Calu3 (cell line): ENCODE measurements at regions not wholly inside any gene's neighbourhood (a gene's known extent, or its start where the extent isn't known, plus 50 kb on each side); places are given as distances from the start of the nearest gene placed in this dataset.

ENCODE experiments used
- BruUV-seq: library from RNA; stranded (reverse); fragments of 400-500 nt; replicated peaks from 2 replicates; lab custom pipeline; 2021; lab: Mats Ljungman, UMichigan
- CTCF ChIA-PET: fragments of 300-600 bp; sonication (Branson Sonifier 250); formaldehyde crosslinking; loops from one replicate; lab custom pipeline; 2022; ENCODE audit warnings: antibody characterized with exemption; lab: Charles Lee
- DNase-seq: peaks from one replicate; pipeline ENCODE4 v3.0.0; 2022
- H3K27ac Mint-ChIP-seq: one replicate; pipeline ENCODE4 v1.8.0; 2022; ENCODE audit warnings: mixed read lengths; ENCODE audit not compliant: unreplicated experiment
- H3K27me3 Mint-ChIP-seq: one replicate; pipeline ENCODE4 v1.8.0; 2022; ENCODE audit warnings: mixed read lengths; ENCODE audit not compliant: unreplicated experiment
- H3K36me3 Mint-ChIP-seq: one replicate; pipeline ENCODE4 v1.8.0; 2022; ENCODE audit warnings: mild to moderate bottlenecking, moderate library complexity, mixed read lengths; ENCODE audit not compliant: insufficient read depth, unreplicated experiment
- H3K4me1 Mint-ChIP-seq: one replicate; pipeline ENCODE4 v1.8.0; 2022; ENCODE audit warnings: mild to moderate bottlenecking, low read depth, mixed read lengths; ENCODE audit not compliant: unreplicated experiment
- H3K4me3 Mint-ChIP-seq: one replicate; pipeline ENCODE4 v1.8.0; 2022; ENCODE audit warnings: mild to moderate bottlenecking, low read depth, moderate library complexity, mixed read lengths; ENCODE audit not compliant: unreplicated experiment
- H3K9me3 Mint-ChIP-seq: one replicate; pipeline ENCODE4 v1.8.0; 2022; ENCODE audit warnings: low read depth, mixed read lengths; ENCODE audit not compliant: unreplicated experiment
- intact Hi-C: fragments of 100-400 bp; cut with micrococcal nuclease; formaldehyde crosslinking; loops from one replicate; pipeline ENCODE4 v1.10.0; 2022; ENCODE audit not compliant: unreplicated experiment
- TF ChIP-seq, protein P1 (sequence below): fragments of 200-600 bp; IDR thresholded peaks from one replicate; pipeline ENCODE4 v1.8.0; 2022; ENCODE audit warnings: antibody characterized with exemption; ENCODE audit not compliant: unreplicated experiment

DNA sequence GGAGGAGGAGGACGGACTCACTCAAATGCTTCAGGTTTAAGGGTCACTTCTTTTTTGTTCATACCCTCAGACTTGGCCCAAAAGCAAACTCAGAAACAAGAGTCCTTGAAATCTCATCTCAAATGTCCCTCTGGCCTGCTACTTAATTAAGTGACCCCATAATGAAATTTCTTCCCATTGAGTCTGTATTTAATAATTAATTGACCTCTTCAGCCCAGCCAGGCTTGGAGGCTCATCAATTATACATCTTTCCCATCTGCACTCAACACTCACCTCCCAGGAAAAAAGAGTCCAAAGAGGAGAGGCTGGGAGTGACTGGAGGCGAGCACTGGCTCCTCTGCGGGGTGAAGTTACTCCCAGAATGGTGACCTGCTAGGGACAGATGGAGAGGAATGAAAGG lies 90.5 kb upstream of the EYA2 start:
- Mint-ChIP-seq H3K27ac (no peak overlapping the region), H3K9me3 (no peaks in the 10 kb centered on the region), H3K36me3 (no peaks in the 10 kb centered on the region), H3K4me3 (no peak overlapping the region), H3K27me3 (peaks cover 54% of the 10 kb centered on the region), H3K4me1 (no peaks in the 10 kb centered on the region)
- no peak for DNase-seq
- CTCF ChIA-PET = interaction anchor here (0.7 kb wide), 2 partner anchors 11 to 17 kb away, joined by 3 to 4 read pairs; no protein-coding TSS in a partner anchor
- intact Hi-C loops = no loop called here
- TF ChIP-seq, protein P1, sequence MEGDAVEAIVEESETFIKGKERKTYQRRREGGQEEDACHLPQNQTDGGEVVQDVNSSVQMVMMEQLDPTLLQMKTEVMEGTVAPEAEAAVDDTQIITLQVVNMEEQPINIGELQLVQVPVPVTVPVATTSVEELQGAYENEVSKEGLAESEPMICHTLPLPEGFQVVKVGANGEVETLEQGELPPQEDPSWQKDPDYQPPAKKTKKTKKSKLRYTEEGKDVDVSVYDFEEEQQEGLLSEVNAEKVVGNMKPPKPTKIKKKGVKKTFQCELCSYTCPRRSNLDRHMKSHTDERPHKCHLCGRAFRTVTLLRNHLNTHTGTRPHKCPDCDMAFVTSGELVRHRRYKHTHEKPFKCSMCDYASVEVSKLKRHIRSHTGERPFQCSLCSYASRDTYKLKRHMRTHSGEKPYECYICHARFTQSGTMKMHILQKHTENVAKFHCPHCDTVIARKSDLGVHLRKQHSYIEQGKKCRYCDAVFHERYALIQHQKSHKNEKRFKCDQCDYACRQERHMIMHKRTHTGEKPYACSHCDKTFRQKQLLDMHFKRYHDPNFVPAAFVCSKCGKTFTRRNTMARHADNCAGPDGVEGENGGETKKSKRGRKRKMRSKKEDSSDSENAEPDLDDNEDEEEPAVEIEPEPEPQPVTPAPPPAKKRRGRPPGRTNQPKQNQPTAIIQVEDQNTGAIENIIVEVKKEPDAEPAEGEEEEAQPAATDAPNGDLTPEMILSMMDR = no peak
- no TSS peak for BruUV-seq

DNA sequence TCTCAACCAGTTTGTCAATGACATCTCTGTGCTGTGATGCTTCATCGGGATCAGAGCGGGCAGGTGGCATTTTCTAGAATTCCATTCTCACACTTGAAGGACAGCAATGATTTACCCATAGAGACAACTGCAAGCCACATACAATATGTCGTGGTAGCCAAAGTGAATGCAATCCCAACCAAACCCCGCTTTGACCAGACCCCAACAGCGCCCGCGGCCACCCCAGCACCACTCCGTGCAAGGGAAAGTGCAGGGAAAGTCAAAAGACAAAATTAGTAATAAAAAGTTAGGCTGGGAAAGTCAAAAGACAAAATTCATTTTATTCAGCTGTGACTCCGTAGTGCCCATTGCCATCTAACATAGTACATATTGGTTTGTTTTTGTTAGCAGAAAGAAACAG lies 88.8 kb upstream of the EYA2 start:
- CTCF ChIA-PET = interaction anchor here (0.7 to 1.5 kb wide), 2 partner anchors 9 to 416 kb away, joined by 3 to 8 read pairs; no protein-coding TSS in a partner anchor
- Mint-ChIP-seq H3K9me3 (no peaks in the 10 kb centered on the region), H3K27ac (no peak overlapping the region), H3K4me3 (no peak overlapping the region), H3K36me3 (no peaks in the 10 kb centered on the region), H3K4me1 (no peaks in the 10 kb centered on the region), H3K27me3 (peaks cover 52% of the 10 kb centered on the region)
- no peak for DNase-seq
- no TSS peak for BruUV-seq
- TF ChIP-seq, protein P1 = no peak
- intact Hi-C loops = no loop called here

DNA sequence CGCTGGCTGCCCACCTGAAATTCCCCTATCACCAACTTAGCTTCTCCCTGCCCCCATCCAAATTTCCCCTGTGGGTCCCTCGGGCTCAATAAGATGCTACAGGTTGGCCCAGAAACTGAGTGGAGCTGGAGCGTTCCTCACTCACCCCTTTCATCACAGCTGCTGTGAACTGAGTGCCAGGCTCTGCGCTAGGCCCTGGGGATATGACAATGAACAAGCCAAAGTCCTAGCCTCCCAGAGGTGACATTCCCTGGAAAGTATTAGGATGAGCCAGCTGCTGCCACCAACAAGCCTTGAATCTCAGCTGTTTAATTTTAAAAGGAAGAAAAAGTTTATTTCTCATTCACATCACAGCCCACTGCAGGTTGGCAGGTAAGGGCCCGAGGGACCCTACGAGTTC lies 86.6 kb upstream of the EYA2 start:
- TF ChIP-seq, protein P1 = no peak
- intact Hi-C loops = no loop called here
- CTCF ChIA-PET = no interaction called here
- Mint-ChIP-seq H3K9me3 (no peaks in the 10 kb centered on the region), H3K4me1 (no peaks in the 10 kb centered on the region), H3K27ac (no peak overlapping the region), H3K36me3 (no peaks in the 10 kb centered on the region), H3K4me3 (no peak overlapping the region), H3K27me3 (peaks cover 30% of the 10 kb centered on the region)
- BruUV-seq = no TSS peak
- DNase-seq = no peak

- no peak for DNase-seq
- Mint-ChIP-seq H3K4me1 (no peaks in the 10 kb centered on the region), H3K9me3 (no peaks in the 10 kb centered on the region), H3K27ac (no peak overlapping the region), H3K27me3 (peaks cover 25% of the 10 kb centered on the region), H3K4me3 (no peak overlapping the region), H3K36me3 (no peaks in the 10 kb centered on the region)
- BruUV-seq = no TSS peak
- TF ChIP-seq, protein P1 = no peak
- CTCF ChIA-PET = no interaction called here
- intact Hi-C loops = no loop called here
Observed at GRCh38 chr20:46808565-46808964, 86.1 kb upstream of the EYA2 start.
